SH-SY5Y (cell line): ENCODE measurements at regions not wholly inside any gene's neighbourhood (a gene's known extent, or its start where the extent isn't known, plus 50 kb on each side); places are given as distances from the start of the nearest gene placed in this dataset.

Source experiments
- GATA2 ChIP-seq: IDR thresholded peaks from 2 replicates; pipeline ENCODE4 v1.6.1; 2011; ENCODE audit warnings: mild to moderate bottlenecking, low read depth, low read length
- GATA3 ChIP-seq: IDR thresholded peaks from 2 replicates; pipeline ENCODE4 v1.6.1; 2011; ENCODE audit warnings: low read depth, mild to moderate bottlenecking, low read length, moderate library complexity

DNA sequence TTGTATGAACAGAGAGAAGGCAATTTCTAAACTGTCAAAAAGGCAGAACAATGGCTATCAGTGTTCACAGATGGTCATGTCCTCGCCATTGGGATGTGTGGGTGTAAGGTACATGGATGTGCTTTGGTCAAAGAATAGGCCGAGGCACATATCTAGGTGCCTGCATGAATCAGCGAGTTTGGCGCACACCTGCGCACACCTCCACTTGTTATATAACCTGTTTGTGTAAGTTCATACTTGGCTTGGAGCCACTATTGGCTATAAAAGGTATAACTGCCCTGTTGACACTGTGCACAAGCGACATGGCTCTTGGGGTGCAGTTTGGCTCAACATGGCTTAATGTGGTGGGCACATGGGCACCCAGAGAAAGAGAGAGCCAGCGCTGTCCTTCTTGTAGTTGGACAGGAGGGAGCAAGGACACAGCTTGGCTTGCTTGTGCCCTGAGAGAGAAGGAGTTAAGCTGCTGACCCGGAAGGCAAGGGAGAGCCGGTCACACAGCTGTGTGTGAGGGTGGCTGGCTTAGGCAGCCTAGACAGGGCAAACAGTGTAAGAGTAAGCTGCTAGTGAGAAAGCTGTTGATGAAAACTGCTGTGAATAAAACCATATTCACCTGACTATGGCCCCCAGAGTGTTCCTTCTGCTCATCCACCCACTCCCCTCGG, 499.1 kb downstream of the KCNJ2 start:
- TF ChIP-seq GATA2 = no peak
- TF ChIP-seq GATA3 = no peak
